IMR-90 (cell line): ENCODE measurements at regions not wholly inside any gene's neighbourhood (a gene's known extent, or its start where the extent isn't known, plus 50 kb on each side); places are given as distances from the start of the nearest gene placed in this dataset.

Experiments
- CTCF ChIP-seq: conservative IDR thresholded peaks from 2 replicates; pipeline ENCODE4 v1.5.1; 2012; ENCODE audit warnings: mild to moderate bottlenecking, low read depth, low read length, improper control_type of control experiment
- FOS ChIP-seq: fragments of 150-350 bp; IDR thresholded peaks from 2 replicates; pipeline ENCODE4 v1.6.1; 2016; ENCODE audit warnings: low read depth, low read length
- POLR2A ChIP-seq: IDR thresholded peaks from 2 replicates; pipeline ENCODE4 v1.6.1; 2012; ENCODE audit warnings: mild to moderate bottlenecking, low read depth, low read length
- SMC3 ChIP-seq: fragments of 150-350 bp; IDR thresholded peaks from 2 replicates; pipeline ENCODE4 v1.6.1; 2016; ENCODE audit warnings: low read depth, mild to moderate bottlenecking, antibody characterized with exemption, low read length, moderate library complexity

- no peak for TF ChIP-seq CTCF
- no peak for TF ChIP-seq POLR2A
- TF ChIP-seq FOS: no peak
- no peak for TF ChIP-seq SMC3
Observed at GRCh38 chr15:91795235-91795634, 58.3 kb upstream of the SLCO3A1 start.
